ENCODE measurements at regions not wholly inside any gene's neighbourhood (a gene's known extent, or its start where the extent isn't known, plus 50 kb on each side); places are given as distances from the start of the nearest gene placed in this dataset.

GRCh38 chr6:86820750-86821149 is 116.6 kb upstream of the HTR1E start:
- TF ChIP-seq MLXIP (CRISPR knock-in tag; IDR thresholded peaks at IDR 0.05; ENCODE audit: borderline replicate concordance) (no peak), ZNF784 (CRISPR knock-in tag; IDR thresholded peaks at IDR 0.05; ENCODE audit: borderline replicate concordance) (no peak), MAFG (CRISPR knock-in tag; IDR thresholded peaks at IDR 0.05) (no peak), CBFB (CRISPR knock-in tag; IDR thresholded peaks at IDR 0.05) (no peak), MAFF (IDR thresholded peaks at IDR 0.05; ENCODE audit: low read depth, low read length) (no peak)
